ENCODE measurements at regions not wholly inside any gene's neighbourhood (a gene's known extent, or its start where the extent isn't known, plus 50 kb on each side); places are given as distances from the start of the nearest gene placed in this dataset.
A peak's percentile ranks its signal among the peaks of the same experiment; 100 is the strongest.

DNA sequence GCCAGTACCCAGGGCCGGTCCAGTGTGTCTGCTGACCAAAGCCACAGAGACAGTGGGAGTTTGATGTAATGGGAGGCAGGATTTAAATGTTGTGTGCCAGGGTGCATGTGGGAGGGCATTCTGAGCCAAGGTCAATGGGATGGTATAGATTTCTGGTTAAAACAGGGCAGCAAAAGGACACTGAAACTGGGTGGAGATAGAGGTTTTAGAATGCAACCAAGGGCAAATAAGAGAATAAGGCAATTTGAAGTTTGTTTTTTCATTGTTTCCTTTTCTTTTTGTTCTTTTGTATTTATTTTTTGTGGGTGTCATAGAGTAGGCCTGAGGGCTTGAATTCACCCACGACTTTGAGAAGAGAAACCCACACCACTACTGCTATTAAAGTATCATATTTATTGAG is 65.5 kb upstream of the CLINT1 start:
- H3K36me3 ChIP-seq: no peaks in the 10 kb centered on the region
- H3K4me1 ChIP-seq: peaks cover 8% of the 10 kb centered on the region
- H3K27ac ChIP-seq: no peak overlapping the region
- WGBS: 81% methylated on average over 2 of the region's 2 CpGs
- TF ChIP-seq POLR2A (IDR thresholded peaks at IDR 0.05): no peak
- no peak for TF ChIP-seq EP300 (IDR thresholded peaks at IDR 0.05)
- TF ChIP-seq, protein P1, sequence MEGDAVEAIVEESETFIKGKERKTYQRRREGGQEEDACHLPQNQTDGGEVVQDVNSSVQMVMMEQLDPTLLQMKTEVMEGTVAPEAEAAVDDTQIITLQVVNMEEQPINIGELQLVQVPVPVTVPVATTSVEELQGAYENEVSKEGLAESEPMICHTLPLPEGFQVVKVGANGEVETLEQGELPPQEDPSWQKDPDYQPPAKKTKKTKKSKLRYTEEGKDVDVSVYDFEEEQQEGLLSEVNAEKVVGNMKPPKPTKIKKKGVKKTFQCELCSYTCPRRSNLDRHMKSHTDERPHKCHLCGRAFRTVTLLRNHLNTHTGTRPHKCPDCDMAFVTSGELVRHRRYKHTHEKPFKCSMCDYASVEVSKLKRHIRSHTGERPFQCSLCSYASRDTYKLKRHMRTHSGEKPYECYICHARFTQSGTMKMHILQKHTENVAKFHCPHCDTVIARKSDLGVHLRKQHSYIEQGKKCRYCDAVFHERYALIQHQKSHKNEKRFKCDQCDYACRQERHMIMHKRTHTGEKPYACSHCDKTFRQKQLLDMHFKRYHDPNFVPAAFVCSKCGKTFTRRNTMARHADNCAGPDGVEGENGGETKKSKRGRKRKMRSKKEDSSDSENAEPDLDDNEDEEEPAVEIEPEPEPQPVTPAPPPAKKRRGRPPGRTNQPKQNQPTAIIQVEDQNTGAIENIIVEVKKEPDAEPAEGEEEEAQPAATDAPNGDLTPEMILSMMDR (IDR thresholded peaks at IDR 0.05): no peak
- no peak for TF ChIP-seq POLR2AphosphoS5 (IDR thresholded peaks at IDR 0.05)
- H3K9me3 ChIP-seq: no peaks in the 10 kb centered on the region
- DNase-seq (ENCODE audit: low spot score in 2 of 2): no peak
- no peak overlapping the region for H3K4me3 ChIP-seq
- H3K27me3 ChIP-seq: no peaks in the 10 kb centered on the region

DNA sequence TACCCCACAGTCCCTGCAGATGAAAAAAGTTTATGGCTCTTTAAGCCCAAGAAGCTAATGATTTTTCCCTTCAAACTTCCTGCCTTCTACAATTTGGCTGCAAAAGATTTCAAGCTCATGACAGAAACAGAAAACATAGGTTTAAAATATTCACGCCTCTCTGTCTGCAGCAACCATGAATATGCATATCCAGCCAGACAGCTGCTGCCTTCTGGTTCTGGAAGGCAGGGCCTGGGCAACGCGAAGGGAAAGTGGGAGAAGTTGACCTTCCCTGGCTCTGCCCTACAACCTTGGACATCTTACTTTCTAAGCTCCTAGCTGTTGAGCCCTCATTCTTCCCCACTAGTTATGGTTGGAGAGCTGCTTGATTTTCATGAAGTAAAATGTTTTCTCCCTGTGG is 64.8 kb upstream of the CLINT1 start:
- no peak for DNase-seq (ENCODE audit: low spot score in 2 of 2)
- peaks cover 16% of the 10 kb centered on the region for H3K4me1 ChIP-seq
- H3K4me3 ChIP-seq: no peak overlapping the region
- H3K27ac ChIP-seq: no peak overlapping the region
- no peaks in the 10 kb centered on the region for H3K36me3 ChIP-seq
- no peaks in the 10 kb centered on the region for H3K27me3 ChIP-seq
- TF ChIP-seq POLR2A (IDR thresholded peaks at IDR 0.05) (no peak), POLR2AphosphoS5 (IDR thresholded peaks at IDR 0.05) (no peak), EP300 (IDR thresholded peaks at IDR 0.05) (no peak)
- TF ChIP-seq, protein P1 (IDR thresholded peaks at IDR 0.05): no peak
- no peaks in the 10 kb centered on the region for H3K9me3 ChIP-seq
- WGBS: 85% methylated on average over 3 of the region's 3 CpGs

GRCh38 chr5:157922026-157922425 is 63.1 kb upstream of the CLINT1 start:
- H3K27ac ChIP-seq: no peak overlapping the region
- 98% methylated on average over 4 of the region's 4 CpGs for WGBS

DNA sequence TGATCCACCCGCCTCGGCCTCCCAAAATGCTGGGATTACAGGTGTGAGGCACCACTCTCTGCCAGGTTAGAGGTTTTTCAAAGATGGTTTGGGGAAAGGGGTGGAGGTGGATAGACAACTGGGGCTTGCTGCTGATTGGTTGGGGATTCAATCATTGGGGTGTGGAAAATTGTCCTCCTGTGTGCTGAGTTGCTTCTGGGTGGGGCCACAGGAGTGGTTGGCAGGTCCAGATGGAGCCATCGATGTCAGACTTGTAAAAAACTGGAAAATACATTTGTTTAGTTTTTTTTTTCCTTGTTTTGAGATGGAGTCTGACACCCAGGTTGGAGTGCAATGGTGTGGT is 61.9 kb upstream of the CLINT1 start:
- H3K9me3 ChIP-seq: no peaks in the 10 kb centered on the region
- no peak overlapping the region for H3K27ac ChIP-seq
- TF ChIP-seq EP300 (IDR thresholded peaks at IDR 0.05) (no peak), POLR2AphosphoS5 (IDR thresholded peaks at IDR 0.05) (no peak), POLR2A (IDR thresholded peaks at IDR 0.05) (no peak)
- TF ChIP-seq, protein P1 (IDR thresholded peaks at IDR 0.05): no peak
- 71% methylated on average over 3 of the region's 3 CpGs for WGBS
- no peaks in the 10 kb centered on the region for H3K36me3 ChIP-seq
- peaks cover 43% of the 10 kb centered on the region for H3K4me1 ChIP-seq
- DNase-seq (ENCODE audit: low spot score in 2 of 2): no peak
- H3K27me3 ChIP-seq: no peaks in the 10 kb centered on the region
- no peak overlapping the region for H3K4me3 ChIP-seq

More at GRCh38 chr5:157922026-157922425, 63.1 kb upstream of the CLINT1 start:
- DNase-seq (ENCODE audit: low spot score in 2 of 2): no peak
- H3K36me3 ChIP-seq: no peaks in the 10 kb centered on the region
- peaks cover 33% of the 10 kb centered on the region for H3K4me1 ChIP-seq
- TF ChIP-seq, protein P1 (IDR thresholded peaks at IDR 0.05): no peak
- no peak for TF ChIP-seq EP300 (IDR thresholded peaks at IDR 0.05)
- TF ChIP-seq POLR2AphosphoS5 (IDR thresholded peaks at IDR 0.05): no peak
- no peak for TF ChIP-seq POLR2A (IDR thresholded peaks at IDR 0.05)
- H3K4me3 ChIP-seq: no peak overlapping the region
- no peaks in the 10 kb centered on the region for H3K27me3 ChIP-seq
- H3K9me3 ChIP-seq: no peaks in the 10 kb centered on the region

- H3K4me1 ChIP-seq: peaks cover 60% of the 10 kb centered on the region
These were observed 60.1 kb upstream of the CLINT1 start for GRCh38 chr5:157918811-157919742.

More at GRCh38 chr5:157918811-157919742, 60.1 kb upstream of the CLINT1 start:
- no peaks in the 10 kb centered on the region for H3K36me3 ChIP-seq
- H3K27ac ChIP-seq: peak overlapping the region; percentile 23
- TF ChIP-seq POLR2AphosphoS5 (IDR thresholded peaks at IDR 0.05): no peak
- TF ChIP-seq, protein P1 (IDR thresholded peaks at IDR 0.05): no peak
- no peak for DNase-seq (ENCODE audit: low spot score in 2 of 2)
- WGBS: 40% methylated on average over 19 of the region's 19 CpGs
- no peaks in the 10 kb centered on the region for H3K27me3 ChIP-seq
- peak overlapping the region; percentile 12 for H3K4me3 ChIP-seq
- no peaks in the 10 kb centered on the region for H3K9me3 ChIP-seq
